ENCODE measurements at regions not wholly inside any gene's neighbourhood (a gene's known extent, or its start where the extent isn't known, plus 50 kb on each side); places are given as distances from the start of the nearest gene placed in this dataset.

DNA sequence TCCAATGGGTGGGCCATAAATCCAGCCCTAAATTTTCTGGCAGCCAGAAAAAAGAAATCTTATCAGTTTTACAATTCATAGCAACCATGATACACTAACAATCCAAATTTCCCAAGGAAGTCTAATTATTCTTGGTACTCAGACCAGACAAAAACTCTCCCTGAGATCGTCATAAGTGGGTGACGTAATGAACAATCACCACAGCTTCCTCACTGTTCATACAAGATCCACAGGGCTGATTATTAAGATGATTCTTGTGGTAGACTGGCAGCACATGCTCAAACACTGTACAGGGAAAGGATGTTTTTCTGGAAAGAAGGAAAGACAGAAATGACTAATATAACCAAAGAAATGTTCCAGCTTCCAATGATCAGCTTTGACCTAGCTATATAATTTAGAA lies 178.3 kb upstream of the CRIM1 start:
- TF ChIP-seq CTCF (IDR thresholded peaks at IDR 0.05), result no peak
- no peak for TF ChIP-seq EZH2 (IDR thresholded peaks at IDR 0.05)
- TF ChIP-seq EZH2phosphoT487 (IDR thresholded peaks at IDR 0.05), result no peak

All from neural progenitor cell (in vitro differentiated cells).